HepG2 (cell line): ENCODE measurements at regions not wholly inside any gene's neighbourhood (a gene's known extent, or its start where the extent isn't known, plus 50 kb on each side); places are given as distances from the start of the nearest gene placed in this dataset.

Source experiments
- CCAR2 ChIP-seq: fragments of 200-400 bp; formaldehyde crosslinking; optimal IDR thresholded peaks from 2 replicates; pipeline ENCODE3; 2018; ENCODE audit warnings: low read depth, mild to moderate bottlenecking, low read length, moderate library complexity
- PAXIP1 ChIP-seq: sonication (generic); formaldehyde crosslinking; conservative IDR thresholded peaks from 2 replicates; pipeline ENCODE4 v1.4.0; 2020; ENCODE audit warnings: mild to moderate bottlenecking, missing genetic modification reagents, moderate library complexity
- PREB ChIP-seq: sonication (generic); formaldehyde crosslinking; IDR thresholded peaks from 2 replicates; pipeline ENCODE4 v1.4.0; 2020; ENCODE audit warnings: missing genetic modification reagents
- ZSCAN29 ChIP-seq: sonication (generic); formaldehyde crosslinking; conservative IDR thresholded peaks from 2 replicates; pipeline ENCODE4 v1.4.0; 2020; ENCODE audit warnings: mild to moderate bottlenecking, missing genetic modification reagents

- TF ChIP-seq ZSCAN29 (CRISPR knock-in tag) (no peak), PREB (CRISPR knock-in tag) (no peak), CCAR2 (no peak), PAXIP1 (CRISPR knock-in tag) (no peak)
Observed at GRCh38 chr3:147975165-147975564, 566.0 kb downstream of the ZIC1 start.
